BE2C (cell line): ENCODE measurements at regions not wholly inside any gene's neighbourhood (a gene's known extent, or its start where the extent isn't known, plus 50 kb on each side); places are given as distances from the start of the nearest gene placed in this dataset.

ENCODE experiments used
- DNase-seq: peaks from one replicate; pipeline ENCODE4 v3.0.0-alpha.2; 2020
- H3K27me3 ChIP-seq: fragments of 250-450 bp; sonication (Bioruptor Pico); 2 replicates; pipeline ENCODE4 v1.5.1; 2020; ENCODE audit warnings: mild to moderate bottlenecking
- H3K36me3 ChIP-seq: fragments of 250-450 bp; sonication (Bioruptor Pico); 2 replicates; pipeline ENCODE4 v1.5.1; 2020; ENCODE audit warnings: mild to moderate bottlenecking
- H3K4me1 ChIP-seq: fragments of 250-450 bp; sonication (Bioruptor Pico); 2 replicates; pipeline ENCODE4 v1.5.1; 2020
- H3K4me3 ChIP-seq: 2 replicates; pipeline ENCODE4 v1.5.1; 2011; ENCODE audit warnings: low read depth, low read length
- H3K9me3 ChIP-seq: fragments of 250-450 bp; sonication (Bioruptor Pico); 2 replicates; pipeline ENCODE4 v1.5.1; 2020
- CTCF ChIP-seq: IDR thresholded peaks from 2 replicates; pipeline ENCODE4 v1.5.1; 2012; ENCODE audit warnings: mild to moderate bottlenecking, low read depth, low read length

GRCh38 chr22:48841881-48842582, 985.6 kb downstream of the BRD1 start:
- DNase-seq: no peak
- H3K9me3 ChIP-seq: no peaks in the 10 kb centered on the region; the same call in 1 of the 2 replicates
- H3K4me3 ChIP-seq: no peak overlapping the region
- no peaks in the 10 kb centered on the region for H3K27me3 ChIP-seq
- no peaks in the 10 kb centered on the region for H3K4me1 ChIP-seq
- TF ChIP-seq CTCF: no peak
- no peaks in the 10 kb centered on the region for H3K36me3 ChIP-seq

GRCh38 chr22:48840112-48840949, 987.3 kb downstream of the BRD1 start:
- H3K4me1 ChIP-seq: no peaks in the 10 kb centered on the region
- no peak for TF ChIP-seq CTCF
- H3K4me3 ChIP-seq: no peak overlapping the region
- H3K36me3 ChIP-seq: no peaks in the 10 kb centered on the region
- H3K27me3 ChIP-seq: no peaks in the 10 kb centered on the region
- no peak for DNase-seq
- no peaks in the 10 kb centered on the region; the same call in 1 of the 2 replicates for H3K9me3 ChIP-seq

- Histone ChIP-seq H3K4me3 (no peak overlapping the region), H3K36me3 (no peaks in the 10 kb centered on the region), H3K27me3 (no peaks in the 10 kb centered on the region), H3K4me1 (no peaks in the 10 kb centered on the region), H3K9me3 (no peaks in the 10 kb centered on the region; the same call in 1 of the 2 replicates)
- no peak for DNase-seq
- no peak for TF ChIP-seq CTCF
Observed at GRCh38 chr22:48838846-48839730, 988.6 kb downstream of the BRD1 start.

- no peaks in the 10 kb centered on the region for H3K4me1 ChIP-seq
- H3K4me3 ChIP-seq: no peak overlapping the region
- no peaks in the 10 kb centered on the region; the same call in 1 of the 2 replicates for H3K9me3 ChIP-seq
- no peak for DNase-seq
- no peaks in the 10 kb centered on the region for H3K36me3 ChIP-seq
- TF ChIP-seq CTCF: no peak
- H3K27me3 ChIP-seq: no peaks in the 10 kb centered on the region
Observed at GRCh38 chr22:48838376-48838775, 989.3 kb downstream of the BRD1 start.

- Histone ChIP-seq H3K4me3 (no peak overlapping the region), H3K27me3 (no peaks in the 10 kb centered on the region), H3K9me3 (no peaks in the 10 kb centered on the region; the same call in 1 of the 2 replicates), H3K4me1 (no peaks in the 10 kb centered on the region), H3K36me3 (no peaks in the 10 kb centered on the region)
- DNase-seq: no peak
- no peak for TF ChIP-seq CTCF
Observed at GRCh38 chr22:48837341-48837935, 990.2 kb downstream of the BRD1 start.
